CD14-positive monocyte (primary cell): ENCODE measurements at regions not wholly inside any gene's neighbourhood (a gene's known extent, or its start where the extent isn't known, plus 50 kb on each side); places are given as distances from the start of the nearest gene placed in this dataset.
"Not testable (repeated sequence)": the region's sequence is repeated elsewhere in the genome, so short reads cannot be mapped to it uniquely, and the experiment has no call there.

Source experiments
- DNase-seq, 3 donors: peaks; one replicate each; pipeline ENCODE4 v3.0.0-alpha.2; 2011 to 2022
- H2AFZ ChIP-seq: 2 replicates; pipeline ENCODE4 v1.6.0; 2012; ENCODE audit warnings: mild to moderate bottlenecking, low read depth, low read length, inconsistent platforms; ENCODE audit not compliant: insufficient read depth, poor library complexity, severe bottlenecking
- H3K27ac ChIP-seq, 2 donors: 1 replicate in 1 of 2; 2 replicates in 1 of 2; pipeline ENCODE4 v1.5.1; 2012 to 2013; ENCODE audit warnings: low read length in 2 of 2, control low read depth in 1 of 2, inconsistent platforms in 1 of 2, low read depth in 1 of 2, mild to moderate bottlenecking in 1 of 2
- H3K27me3 ChIP-seq, 2 donors: one replicate each; pipeline versions ENCODE4 v1.6.0 to v1.6.1; 2011 to 2013; ENCODE audit warnings: low read length in 2 of 2; ENCODE audit not compliant: control insufficient read depth in 2 of 2, insufficient read depth in 2 of 2
- H3K36me3 ChIP-seq, 2 donors: replicated peaks in 1 of 2; 1 replicate in 1 of 2; 2 replicates in 1 of 2; pipeline versions ENCODE4 v1.5.1 to v1.6.1; 2012 to 2013; ENCODE audit warnings: low read length in 2 of 2, control low read depth in 1 of 2, inconsistent platforms in 1 of 2, mild to moderate bottlenecking in 1 of 2; ENCODE audit not compliant: insufficient read depth in 2 of 2, control insufficient read depth in 1 of 2
- H3K4me1 ChIP-seq, 2 donors: 1 replicate in 1 of 2; 2 replicates in 1 of 2; pipeline versions ENCODE4 v1.5.1 to v1.6.1; 2012 to 2013; ENCODE audit warnings: low read length in 2 of 2, control low read depth in 1 of 2, inconsistent platforms in 1 of 2, mild to moderate bottlenecking in 1 of 2, moderate library complexity in 1 of 2; ENCODE audit not compliant: insufficient read depth in 2 of 2, control insufficient read depth in 1 of 2
- H3K4me2 ChIP-seq: replicated peaks from 2 replicates; pipeline ENCODE3; 2012; ENCODE audit warnings: low read length, moderate library complexity, mild to moderate bottlenecking; ENCODE audit not compliant: poor library complexity, severe bottlenecking; ENCODE audit errors: extremely low read depth
- H3K4me3 ChIP-seq, 3 experiments: fragments of 200-600 bp in 1 of 3; sonication (generic) in 1 of 3; replicated peaks in 1 of 3; 1 replicate in 2 of 3; 2 replicates in 1 of 3; pipeline ENCODE4 v1.5.1; 2011 to 2013; ENCODE audit warnings: low read length in 3 of 3, mild to moderate bottlenecking in 3 of 3, control low read depth in 2 of 3, low read depth in 2 of 3, inconsistent platforms in 1 of 3, moderate library complexity in 1 of 3
- H3K79me2 ChIP-seq: 2 replicates; pipeline ENCODE4 v1.6.0; 2012; ENCODE audit warnings: mild to moderate bottlenecking, control low read depth, inconsistent platforms, low read length, moderate library complexity; ENCODE audit not compliant: insufficient read depth
- H3K9ac ChIP-seq: 2 replicates; pipeline ENCODE4 v1.6.0; 2017; ENCODE audit warnings: low read length, mild to moderate bottlenecking; ENCODE audit not compliant: insufficient read depth, poor library complexity, severe bottlenecking
- H3K9me3 ChIP-seq, 2 donors: replicated peaks in 1 of 2; 1 replicate in 1 of 2; 2 replicates in 1 of 2; pipeline versions ENCODE4 v1.5.1 to v1.6.1; 2012 to 2013; ENCODE audit warnings: low read length in 2 of 2, control low read depth in 1 of 2; ENCODE audit not compliant: control insufficient read depth in 1 of 2, insufficient read depth in 1 of 2
- H4K20me1 ChIP-seq: 2 replicates; pipeline ENCODE4 v1.6.0; 2012; ENCODE audit warnings: mild to moderate bottlenecking, low read length, control low read depth, moderate library complexity; ENCODE audit not compliant: insufficient read depth
- H3K27ac Mint-ChIP-seq, 7 donors: one replicate each; pipeline ENCODE4 v1.8.0; 2020; ENCODE audit warnings: mild to moderate bottlenecking in 7 of 7, mixed read lengths in 7 of 7, moderate library complexity in 6 of 7, inconsistent platforms in 2 of 7
- H3K27me3 Mint-ChIP-seq, 3 donors: one replicate each; pipeline ENCODE4 v1.8.0; 2021 to 2022; ENCODE audit warnings: low read depth in 3 of 3, mild to moderate bottlenecking in 3 of 3, mixed read lengths in 3 of 3, moderate library complexity in 3 of 3, inconsistent platforms in 1 of 3
- H3K36me3 Mint-ChIP-seq, 2 donors: one replicate each; pipeline ENCODE4 v1.8.0; 2020; ENCODE audit warnings: mixed read lengths in 2 of 2, inconsistent platforms in 1 of 2, mild to moderate bottlenecking in 1 of 2
- H3K4me1 Mint-ChIP-seq: one replicate; pipeline ENCODE4 v1.8.0; 2020; ENCODE audit warnings: mild to moderate bottlenecking, mixed read lengths
- H3K4me3 Mint-ChIP-seq, 2 donors: one replicate each; pipeline ENCODE4 v1.8.0; 2020; ENCODE audit warnings: mild to moderate bottlenecking in 2 of 2, mixed read lengths in 2 of 2, moderate library complexity in 1 of 2
- H3K9me3 Mint-ChIP-seq, 7 donors: one replicate each; pipeline ENCODE4 v1.8.0; 2020 to 2022; ENCODE audit warnings: mixed read lengths in 7 of 7, mild to moderate bottlenecking in 6 of 7, moderate library complexity in 6 of 7, inconsistent platforms in 2 of 7
- CTCF ChIP-seq: fragments of 200-600 bp; IDR thresholded peaks from one replicate; pipeline ENCODE4 v1.8.0; 2022; ENCODE audit warnings: antibody characterized with exemption, mild to moderate bottlenecking
- WGBS: methylation state at CpG from one replicate; pipeline ENCODE4 v1.1.5; 2013; ENCODE audit warnings: missing lambda C conversion rate; ENCODE audit not compliant: insufficient coverage; 5-methylcytosine and 5-hydroxymethylcytosine counted together
- intact Hi-C, 2 donors: fragments of 100-400 bp; cut with micrococcal nuclease; formaldehyde crosslinking; loops; one replicate each; pipeline versions ENCODE4 v1.15.0 to v1.15.1; 2023

GRCh38 chr5:136738829-136739228 lies 373.5 kb upstream of the TRPC7 start:
- 88% methylated on average over 1 of the region's 2 CpGs for WGBS
- no peaks in the 10 kb centered on the region for H3K4me1 Mint-ChIP-seq
- Histone ChIP-seq H3K79me2 (no peaks in the 10 kb centered on the region), H3K27ac (no peak overlapping the region), H3K27me3 (no peaks in the 10 kb centered on the region), H3K4me2 (no peak overlapping the region), H3K9me3 (peaks cover 10 to 13% of the 10 kb centered on the region in 2 donors), H4K20me1 (no peaks in the 10 kb centered on the region), H2AFZ (no peak overlapping the region), H3K36me3 (no peaks in the 10 kb centered on the region), H3K9ac (no peak overlapping the region), H3K4me1 (no peaks in the 10 kb centered on the region), H3K4me3 (no peak overlapping the region)
- TF ChIP-seq CTCF, result no peak
- intact Hi-C loops, result no loop called here
- H3K36me3 Mint-ChIP-seq, result no peaks in the 10 kb centered on the region
- H3K27me3 Mint-ChIP-seq, result peaks cover 0 to 5% (median 3%) of the 10 kb centered on the region in 3 donors
- H3K4me3 Mint-ChIP-seq, result no peak overlapping the region
- H3K9me3 Mint-ChIP-seq, result peaks cover 14 to 23% (median 19%) of the 10 kb centered on the region in 7 donors
- no peak for DNase-seq
- no peak overlapping the region for H3K27ac Mint-ChIP-seq

GRCh38 chr5:136736021-136736420 lies 370.7 kb upstream of the TRPC7 start:
- no peaks in the 10 kb centered on the region for H3K36me3 Mint-ChIP-seq
- H3K4me3 ChIP-seq, result no peak overlapping the region
- no peaks in the 10 kb centered on the region for H3K79me2 ChIP-seq
- no peak overlapping the region for H3K9ac ChIP-seq
- H3K9me3 ChIP-seq, result no peaks in the 10 kb centered on the region
- H3K9me3 Mint-ChIP-seq, result peaks cover 4 to 16% (median 11%) of the 10 kb centered on the region in 7 donors
- no peak overlapping the region for H3K27ac Mint-ChIP-seq
- intact Hi-C loops, result no loop called here
- peaks cover 0 to 5% (median 3%) of the 10 kb centered on the region in 3 donors for H3K27me3 Mint-ChIP-seq
- no peak overlapping the region for H3K27ac ChIP-seq
- H3K4me3 Mint-ChIP-seq, result no peak overlapping the region
- H3K4me2 ChIP-seq, result no peak overlapping the region
- no peak overlapping the region for H2AFZ ChIP-seq
- no peaks in the 10 kb centered on the region for H3K4me1 Mint-ChIP-seq
- WGBS, result no CpG with 5 or more reads among the region's 6 CpGs
- TF ChIP-seq CTCF, result no peak
- no peaks in the 10 kb centered on the region for H3K4me1 ChIP-seq
- no peaks in the 10 kb centered on the region for H4K20me1 ChIP-seq
- DNase-seq, result no peak
- H3K36me3 ChIP-seq, result no peaks in the 10 kb centered on the region
- no peaks in the 10 kb centered on the region for H3K27me3 ChIP-seq

GRCh38 chr5:136735611-136736010 lies 370.3 kb upstream of the TRPC7 start:
- H3K9ac ChIP-seq, H3K4me2 ChIP-seq, H3K27ac ChIP-seq, H3K4me3 Mint-ChIP-seq, intact Hi-C loops, H3K27ac Mint-ChIP-seq, H3K36me3 ChIP-seq, DNase-seq, H3K4me1 ChIP-seq, H3K36me3 Mint-ChIP-seq, H3K27me3 Mint-ChIP-seq, H3K9me3 ChIP-seq, H3K27me3 ChIP-seq, H3K4me3 ChIP-seq, H3K4me1 Mint-ChIP-seq, H4K20me1 ChIP-seq, H2AFZ ChIP-seq, H3K79me2 ChIP-seq: not testable (repeated sequence)
- peaks cover 4 to 16% (median 11%) of the 10 kb centered on the region in 7 donors for H3K9me3 Mint-ChIP-seq
- WGBS, result no CpG with 5 or more reads among the region's 4 CpGs
